ENCODE measurements at regions not wholly inside any gene's neighbourhood (a gene's known extent, or its start where the extent isn't known, plus 50 kb on each side); places are given as distances from the start of the nearest gene placed in this dataset.

GRCh38 chr14:101250948-101251811 lies 310.1 kb upstream of the DIO3 start:
- H3K23ac ChIP-seq (ENCODE audit: low read length in 2 of 2), result no peak overlapping the region

GRCh38 chr14:101251812-101252442 lies 309.4 kb upstream of the DIO3 start:
- Histone ChIP-seq H3K14ac (ENCODE audit: low read length in 2 of 2) (no peak overlapping the region), H3K9me3 (ENCODE audit: control insufficient read depth, low read length) (no peaks in the 10 kb centered on the region), H3K18ac (ENCODE audit: low read depth in 1 of 2, low read length in 2 of 2) (no peak overlapping the region), H2BK120ac (ENCODE audit: low read depth, low read length) (no peak overlapping the region), H4K91ac (ENCODE audit: low read length) (no peak overlapping the region), H3K36me3 (ENCODE audit: control insufficient read depth in 1 of 2, insufficient read depth in 2 of 2, low read depth in 1 of 2, low read length in 2 of 2) (no peaks in the 10 kb centered on the region), H3K79me1 (replicated peaks; ENCODE audit: low read length, poor library complexity, severe bottlenecking) (no peaks in the 10 kb centered on the region), H3K4ac (ENCODE audit: low read depth in 1 of 2, low read length in 2 of 2) (no peak overlapping the region), H3K4me1 (ENCODE audit: control insufficient read depth, insufficient read depth, low read depth, low read length) (no peaks in the 10 kb centered on the region), H3K23ac (ENCODE audit: low read length in 2 of 2) (no peak overlapping the region), H3K4me3 (ENCODE audit: insufficient read depth in 1 of 2, low read depth in 1 of 2, low read length in 2 of 2) (no peak overlapping the region), H2BK15ac (ENCODE audit: low read depth, poor library complexity, severe bottlenecking) (no peak overlapping the region), H4K8ac (ENCODE audit: low read length) (no peak overlapping the region), H3K4me2 (ENCODE audit: low read length, poor library complexity, severe bottlenecking) (no peak overlapping the region), H2AK5ac (ENCODE audit: low read length, severe bottlenecking) (no peak overlapping the region), H3K27me3 (ENCODE audit: control insufficient read depth in 1 of 2, insufficient read depth in 1 of 2, low read length in 2 of 2) (peaks cover 0 to 26% of the 10 kb centered on the region in 2 experiments), H3K9ac (ENCODE audit: low read length) (no peak overlapping the region), H2BK5ac (ENCODE audit: low read depth, low read length, poor library complexity, severe bottlenecking) (no peak overlapping the region), H2BK12ac (ENCODE audit: low read length in 2 of 2) (no peak overlapping the region), H2AFZ (ENCODE audit: low read depth, low read length) (no peak overlapping the region), H3K27ac (ENCODE audit: low read length, poor library complexity, severe bottlenecking) (no peak overlapping the region)
- no peak for DNase-seq
- 82% methylated on average over 15 of the region's 15 CpGs for WGBS

More at GRCh38 chr14:101250948-101251811, 310.1 kb upstream of the DIO3 start:
- Histone ChIP-seq H3K14ac (ENCODE audit: low read length in 2 of 2) (no peak overlapping the region), H2AFZ (ENCODE audit: low read depth, low read length) (no peak overlapping the region), H2BK12ac (ENCODE audit: low read length in 2 of 2) (no peak overlapping the region), H2BK15ac (ENCODE audit: low read depth, poor library complexity, severe bottlenecking) (no peak overlapping the region), H3K4me3 (ENCODE audit: insufficient read depth in 1 of 2, low read depth in 1 of 2, low read length in 2 of 2) (no peak overlapping the region), H3K4ac (ENCODE audit: low read depth in 1 of 2, low read length in 2 of 2) (no peak overlapping the region), H2BK120ac (ENCODE audit: low read depth, low read length) (no peak overlapping the region), H2BK5ac (ENCODE audit: low read depth, low read length, poor library complexity, severe bottlenecking) (no peak overlapping the region), H3K27ac (ENCODE audit: low read length, poor library complexity, severe bottlenecking) (no peak overlapping the region), H3K4me1 (ENCODE audit: control insufficient read depth, insufficient read depth, low read depth, low read length) (no peaks in the 10 kb centered on the region), H3K9me3 (ENCODE audit: control insufficient read depth, low read length) (no peaks in the 10 kb centered on the region), H3K4me2 (ENCODE audit: low read length, poor library complexity, severe bottlenecking) (no peak overlapping the region), H3K79me1 (replicated peaks; ENCODE audit: low read length, poor library complexity, severe bottlenecking) (no peaks in the 10 kb centered on the region), H2AK5ac (ENCODE audit: low read length, severe bottlenecking) (no peak overlapping the region), H3K36me3 (ENCODE audit: control insufficient read depth in 1 of 2, insufficient read depth in 2 of 2, low read depth in 1 of 2, low read length in 2 of 2) (no peaks in the 10 kb centered on the region), H3K27me3 (ENCODE audit: control insufficient read depth in 1 of 2, insufficient read depth in 1 of 2, low read length in 2 of 2) (peaks cover 0 to 25% of the 10 kb centered on the region in 2 experiments), H4K8ac (ENCODE audit: low read length) (no peak overlapping the region), H3K9ac (ENCODE audit: low read length) (no peak overlapping the region), H3K18ac (ENCODE audit: low read depth in 1 of 2, low read length in 2 of 2) (no peak overlapping the region), H4K91ac (ENCODE audit: low read length) (no peak overlapping the region)
- no peak for DNase-seq
- WGBS, result 77% methylated on average over 15 of the region's 15 CpGs

- Histone ChIP-seq H3K79me1 (replicated peaks; ENCODE audit: low read length, poor library complexity, severe bottlenecking) (no peaks in the 10 kb centered on the region), H2BK15ac (ENCODE audit: low read depth, poor library complexity, severe bottlenecking) (no peak overlapping the region), H3K23ac (ENCODE audit: low read length in 2 of 2) (no peak overlapping the region), H2AFZ (ENCODE audit: low read depth, low read length) (no peak overlapping the region), H3K9ac (ENCODE audit: low read length) (no peak overlapping the region), H3K4me2 (ENCODE audit: low read length, poor library complexity, severe bottlenecking) (no peak overlapping the region), H3K27ac (ENCODE audit: low read length, poor library complexity, severe bottlenecking) (no peak overlapping the region), H3K14ac (ENCODE audit: low read length in 2 of 2) (no peak overlapping the region), H4K91ac (ENCODE audit: low read length) (no peak overlapping the region), H3K18ac (ENCODE audit: low read depth in 1 of 2, low read length in 2 of 2) (no peak overlapping the region), H3K4ac (ENCODE audit: low read depth in 1 of 2, low read length in 2 of 2) (no peak overlapping the region), H3K9me3 (ENCODE audit: control insufficient read depth, low read length) (no peaks in the 10 kb centered on the region), H3K36me3 (ENCODE audit: control insufficient read depth in 1 of 2, insufficient read depth in 2 of 2, low read depth in 1 of 2, low read length in 2 of 2) (no peaks in the 10 kb centered on the region), H2BK120ac (ENCODE audit: low read depth, low read length) (no peak overlapping the region), H3K4me1 (ENCODE audit: control insufficient read depth, insufficient read depth, low read depth, low read length) (no peaks in the 10 kb centered on the region), H3K27me3 (ENCODE audit: control insufficient read depth in 1 of 2, insufficient read depth in 1 of 2, low read length in 2 of 2) (peaks cover 0 to 26% of the 10 kb centered on the region in 2 experiments), H2BK12ac (ENCODE audit: low read length in 2 of 2) (no peak overlapping the region), H2AK5ac (ENCODE audit: low read length, severe bottlenecking) (no peak overlapping the region), H4K8ac (ENCODE audit: low read length) (no peak overlapping the region), H2BK5ac (ENCODE audit: low read depth, low read length, poor library complexity, severe bottlenecking) (no peak overlapping the region), H3K4me3 (ENCODE audit: insufficient read depth in 1 of 2, low read depth in 1 of 2, low read length in 2 of 2) (no peak overlapping the region)
- 84% methylated on average over 13 of the region's 13 CpGs for WGBS
- no peak for DNase-seq
Observed at GRCh38 chr14:101252443-101253214, 308.7 kb upstream of the DIO3 start.

- no peak overlapping the region for H2BK15ac ChIP-seq (ENCODE audit: low read depth, poor library complexity, severe bottlenecking)
- H3K27ac ChIP-seq (ENCODE audit: low read length, poor library complexity, severe bottlenecking), result no peak overlapping the region
- H2BK120ac ChIP-seq (ENCODE audit: low read depth, low read length), result no peak overlapping the region
- no peak overlapping the region for H3K18ac ChIP-seq (ENCODE audit: low read depth in 1 of 2, low read length in 2 of 2)
- no peak overlapping the region for H2BK5ac ChIP-seq (ENCODE audit: low read depth, low read length, poor library complexity, severe bottlenecking)
- H4K8ac ChIP-seq (ENCODE audit: low read length), result no peak overlapping the region
- no peak overlapping the region for H3K4me3 ChIP-seq (ENCODE audit: insufficient read depth in 1 of 2, low read depth in 1 of 2, low read length in 2 of 2)
- H4K91ac ChIP-seq (ENCODE audit: low read length), result no peak overlapping the region
- no peak overlapping the region for H2AFZ ChIP-seq (ENCODE audit: low read depth, low read length)
- H3K4me2 ChIP-seq (ENCODE audit: low read length, poor library complexity, severe bottlenecking), result no peak overlapping the region
- no peaks in the 10 kb centered on the region for H3K79me1 ChIP-seq (replicated peaks; ENCODE audit: low read length, poor library complexity, severe bottlenecking)
- H3K27me3 ChIP-seq (ENCODE audit: control insufficient read depth in 1 of 2, insufficient read depth in 1 of 2, low read length in 2 of 2), result peaks cover 0 to 26% of the 10 kb centered on the region in 2 experiments
- no peaks in the 10 kb centered on the region for H3K36me3 ChIP-seq (ENCODE audit: control insufficient read depth in 1 of 2, insufficient read depth in 2 of 2, low read depth in 1 of 2, low read length in 2 of 2)
- no peaks in the 10 kb centered on the region for H3K4me1 ChIP-seq (ENCODE audit: control insufficient read depth, insufficient read depth, low read depth, low read length)
- DNase-seq, result no peak
- no peaks in the 10 kb centered on the region for H3K9me3 ChIP-seq (ENCODE audit: control insufficient read depth, low read length)
- no peak overlapping the region for H2AK5ac ChIP-seq (ENCODE audit: low read length, severe bottlenecking)
- no peak overlapping the region for H3K23ac ChIP-seq (ENCODE audit: low read length in 2 of 2)
- no peak overlapping the region for H3K9ac ChIP-seq (ENCODE audit: low read length)
- WGBS, result 86% methylated on average over 5 of the region's 5 CpGs
- no peak overlapping the region for H2BK12ac ChIP-seq (ENCODE audit: low read length in 2 of 2)
- no peak overlapping the region for H3K14ac ChIP-seq (ENCODE audit: low read length in 2 of 2)
- no peak overlapping the region for H3K4ac ChIP-seq (ENCODE audit: low read depth in 1 of 2, low read length in 2 of 2)
Observed at GRCh38 chr14:101253948-101254347, 307.3 kb upstream of the DIO3 start.
